Endothelial cell of umbilical vein (primary cell): ENCODE measurements at regions not wholly inside any gene's neighbourhood (a gene's known extent, or its start where the extent isn't known, plus 50 kb on each side); places are given as distances from the start of the nearest gene placed in this dataset.

Source experiments
- CTCF ChIP-seq, 2 donors: IDR thresholded peaks; 1 replicate in 1 of 2; 2 replicates in 1 of 2; pipeline ENCODE4 v1.5.1; 2011; ENCODE audit warnings: low read length in 2 of 2, mild to moderate bottlenecking in 2 of 2, moderate library complexity in 2 of 2, control low read depth in 1 of 2, inconsistent platforms in 1 of 2, low read depth in 1 of 2; ENCODE audit not compliant: insufficient read depth in 1 of 2; ENCODE audit errors: extremely low read depth in 1 of 2
- POLR2AphosphoS5 ChIP-seq: IDR thresholded peaks from 2 replicates; pipeline ENCODE4 v1.6.1; 2012; ENCODE audit warnings: low read depth, mild to moderate bottlenecking, control low read depth, low read length, moderate library complexity; ENCODE audit not compliant: insufficient read depth

- TF ChIP-seq CTCF (IDR thresholded peaks at IDR 0.05; ENCODE audit: extremely low read depth in 1 of 2, insufficient read depth in 1 of 2, low read depth in 1 of 2, low read length in 2 of 2) (no peak), POLR2AphosphoS5 (no peak)
Observed at GRCh38 chr18:22742409-22742808, 190.7 kb upstream of the RBBP8 start.
